ENCODE measurements at regions not wholly inside any gene's neighbourhood (a gene's known extent, or its start where the extent isn't known, plus 50 kb on each side); places are given as distances from the start of the nearest gene placed in this dataset.

GRCh38 chr12:31785318-31785717, 56.5 kb upstream of the AMN1 start:
- DNase-seq: no peak
- H3K27ac Mint-ChIP-seq: no peak overlapping the region
- Histone ChIP-seq H3K4me1 (ENCODE audit: control insufficient read depth, insufficient read depth, low read length) (peaks cover 6% of the 10 kb centered on the region), H3K36me3 (ENCODE audit: control insufficient read depth, insufficient read depth, low read length) (no peaks in the 10 kb centered on the region), H3K4me3 (ENCODE audit: low read length) (no peak overlapping the region), H3K27ac (ENCODE audit: low read length) (no peak overlapping the region), H3K27me3 (ENCODE audit: control insufficient read depth, insufficient read depth, low read length) (no peaks in the 10 kb centered on the region), H3K9me3 (ENCODE audit: control insufficient read depth, insufficient read depth, low read length) (peaks cover 6% of the 10 kb centered on the region)
- no CpG with 5 or more reads among the region's 2 CpGs for WGBS (ENCODE audit: insufficient coverage)
- H3K4me1 Mint-ChIP-seq: peaks cover 9% of the 10 kb centered on the region in 2 donors
- peaks cover 4% of the 10 kb centered on the region in 2 donors for H3K9me3 Mint-ChIP-seq
- no peak for TF ChIP-seq CTCF (IDR thresholded peaks at IDR 0.05)
- no peak overlapping the region for H3K4me3 Mint-ChIP-seq
- no peaks in the 10 kb centered on the region for H3K27me3 Mint-ChIP-seq (ENCODE audit: low read depth in 2 of 2)
- peaks cover 9% of the 10 kb centered on the region for H3K36me3 Mint-ChIP-seq
- intact Hi-C loops (cut with micrococcal nuclease): no loop called here
- ATAC-seq: no peak

GRCh38 chr12:31783996-31784645, 55.3 kb upstream of the AMN1 start:
- no peak overlapping the region for H3K27ac ChIP-seq (ENCODE audit: low read length)
- intact Hi-C loops (cut with micrococcal nuclease): no loop called here
- peak in 1 of 3 donors; percentile 24 for ATAC-seq
- H3K4me3 ChIP-seq (ENCODE audit: low read length): no peak overlapping the region
- Mint-ChIP-seq H3K36me3 (peaks cover 9% of the 10 kb centered on the region), H3K9me3 (peaks cover 4% of the 10 kb centered on the region in 2 donors), H3K27me3 (ENCODE audit: low read depth in 2 of 2) (no peaks in the 10 kb centered on the region), H3K4me3 (no peak overlapping the region), H3K4me1 (no peaks in the 10 kb centered on the region), H3K27ac (no peak overlapping the region)
- peaks cover 6% of the 10 kb centered on the region for H3K9me3 ChIP-seq (ENCODE audit: control insufficient read depth, insufficient read depth, low read length)
- no peaks in the 10 kb centered on the region for H3K4me1 ChIP-seq (ENCODE audit: control insufficient read depth, insufficient read depth, low read length)
- 80% methylated on average over 3 of the region's 3 CpGs for WGBS (ENCODE audit: insufficient coverage)
- no peaks in the 10 kb centered on the region for H3K27me3 ChIP-seq (ENCODE audit: control insufficient read depth, insufficient read depth, low read length)
- no peaks in the 10 kb centered on the region for H3K36me3 ChIP-seq (ENCODE audit: control insufficient read depth, insufficient read depth, low read length)
- TF ChIP-seq CTCF (IDR thresholded peaks at IDR 0.05): no peak
- no peak for DNase-seq

GRCh38 chr12:31783556-31783955, 54.7 kb upstream of the AMN1 start:
- H3K36me3 Mint-ChIP-seq: peaks cover 9% of the 10 kb centered on the region
- no peaks in the 10 kb centered on the region for H3K4me1 ChIP-seq (ENCODE audit: control insufficient read depth, insufficient read depth, low read length)
- no peak for TF ChIP-seq CTCF (IDR thresholded peaks at IDR 0.05)
- no peaks in the 10 kb centered on the region for H3K36me3 ChIP-seq (ENCODE audit: control insufficient read depth, insufficient read depth, low read length)
- H3K4me3 Mint-ChIP-seq: no peak overlapping the region
- ATAC-seq (no peak), DNase-seq (no peak)
- intact Hi-C loops (cut with micrococcal nuclease): no loop called here
- WGBS (ENCODE audit: insufficient coverage): no CpG with 5 or more reads among the region's 1 CpG
- H3K4me3 ChIP-seq (ENCODE audit: low read length): no peak overlapping the region
- no peaks in the 10 kb centered on the region for H3K27me3 ChIP-seq (ENCODE audit: control insufficient read depth, insufficient read depth, low read length)
- no peak overlapping the region for H3K27ac Mint-ChIP-seq
- no peaks in the 10 kb centered on the region for H3K4me1 Mint-ChIP-seq
- H3K27me3 Mint-ChIP-seq (ENCODE audit: low read depth in 2 of 2): no peaks in the 10 kb centered on the region
- peaks cover 6% of the 10 kb centered on the region for H3K9me3 ChIP-seq (ENCODE audit: control insufficient read depth, insufficient read depth, low read length)
- H3K9me3 Mint-ChIP-seq: peaks cover 4% of the 10 kb centered on the region in 2 donors
- H3K27ac ChIP-seq (ENCODE audit: low read length): no peak overlapping the region

Measured in natural killer cell (primary cell).